Peyer's patch (tissue), 4 donors: ENCODE measurements at regions not wholly inside any gene's neighbourhood (a gene's known extent, or its start where the extent isn't known, plus 50 kb on each side); places are given as distances from the start of the nearest gene placed in this dataset.

Source experiments
- POLR2A ChIP-seq, 2 donors: fragments of 450-650 bp; IDR thresholded peaks; one replicate each; pipeline ENCODE4 v1.5.1; 2017; ENCODE audit warnings: antibody characterized with exemption in 2 of 2, mild to moderate bottlenecking in 2 of 2, moderate library complexity in 2 of 2
- TF ChIP-seq, protein P1 (sequence below), 6 experiments: fragments of 450-650 bp in 4 of 6; fragments of 200-600 bp in 2 of 6; sonication (generic) in 1 of 6; IDR thresholded peaks; one replicate each; pipeline ENCODE4 v1.5.1; 2017 to 2019; ENCODE audit warnings: antibody characterized with exemption in 6 of 6, mild to moderate bottlenecking in 3 of 6, moderate library complexity in 1 of 6

- TF ChIP-seq, protein P1, sequence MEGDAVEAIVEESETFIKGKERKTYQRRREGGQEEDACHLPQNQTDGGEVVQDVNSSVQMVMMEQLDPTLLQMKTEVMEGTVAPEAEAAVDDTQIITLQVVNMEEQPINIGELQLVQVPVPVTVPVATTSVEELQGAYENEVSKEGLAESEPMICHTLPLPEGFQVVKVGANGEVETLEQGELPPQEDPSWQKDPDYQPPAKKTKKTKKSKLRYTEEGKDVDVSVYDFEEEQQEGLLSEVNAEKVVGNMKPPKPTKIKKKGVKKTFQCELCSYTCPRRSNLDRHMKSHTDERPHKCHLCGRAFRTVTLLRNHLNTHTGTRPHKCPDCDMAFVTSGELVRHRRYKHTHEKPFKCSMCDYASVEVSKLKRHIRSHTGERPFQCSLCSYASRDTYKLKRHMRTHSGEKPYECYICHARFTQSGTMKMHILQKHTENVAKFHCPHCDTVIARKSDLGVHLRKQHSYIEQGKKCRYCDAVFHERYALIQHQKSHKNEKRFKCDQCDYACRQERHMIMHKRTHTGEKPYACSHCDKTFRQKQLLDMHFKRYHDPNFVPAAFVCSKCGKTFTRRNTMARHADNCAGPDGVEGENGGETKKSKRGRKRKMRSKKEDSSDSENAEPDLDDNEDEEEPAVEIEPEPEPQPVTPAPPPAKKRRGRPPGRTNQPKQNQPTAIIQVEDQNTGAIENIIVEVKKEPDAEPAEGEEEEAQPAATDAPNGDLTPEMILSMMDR (IDR thresholded peaks at IDR 0.05), result no peak
- no peak for TF ChIP-seq POLR2A (IDR thresholded peaks at IDR 0.05)
These were observed 66.8 kb upstream of the SLC44A3 start for GRCh38 chr1:94753171-94753972.
